ENCODE measurements at regions not wholly inside any gene's neighbourhood (a gene's known extent, or its start where the extent isn't known, plus 50 kb on each side); places are given as distances from the start of the nearest gene placed in this dataset.

DNA sequence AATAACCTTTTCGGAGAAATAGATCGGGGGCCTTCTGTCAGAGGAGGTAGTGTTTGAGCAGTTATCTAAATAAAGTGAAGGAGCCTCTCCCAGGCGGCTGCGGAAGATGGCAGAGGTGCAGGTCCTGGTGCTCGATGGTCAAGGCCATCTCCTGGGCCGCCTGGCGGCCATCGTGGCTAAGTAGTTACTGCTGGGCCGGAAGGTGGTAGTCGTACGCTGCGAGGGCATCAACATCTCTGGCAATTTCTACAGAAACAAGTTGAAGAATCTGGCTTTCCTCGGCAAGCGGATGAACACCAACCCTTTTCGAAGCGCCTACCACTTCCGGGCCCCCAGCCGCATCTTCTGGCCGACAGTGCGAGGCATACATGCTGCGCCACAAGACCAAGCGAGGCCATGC lies 186.1 kb downstream of the KTN1 start:
- no peak for TF ChIP-seq EZH2 (IDR thresholded peaks at IDR 0.05; ENCODE audit: insufficient read depth, low read length)
- TF ChIP-seq, protein P1, sequence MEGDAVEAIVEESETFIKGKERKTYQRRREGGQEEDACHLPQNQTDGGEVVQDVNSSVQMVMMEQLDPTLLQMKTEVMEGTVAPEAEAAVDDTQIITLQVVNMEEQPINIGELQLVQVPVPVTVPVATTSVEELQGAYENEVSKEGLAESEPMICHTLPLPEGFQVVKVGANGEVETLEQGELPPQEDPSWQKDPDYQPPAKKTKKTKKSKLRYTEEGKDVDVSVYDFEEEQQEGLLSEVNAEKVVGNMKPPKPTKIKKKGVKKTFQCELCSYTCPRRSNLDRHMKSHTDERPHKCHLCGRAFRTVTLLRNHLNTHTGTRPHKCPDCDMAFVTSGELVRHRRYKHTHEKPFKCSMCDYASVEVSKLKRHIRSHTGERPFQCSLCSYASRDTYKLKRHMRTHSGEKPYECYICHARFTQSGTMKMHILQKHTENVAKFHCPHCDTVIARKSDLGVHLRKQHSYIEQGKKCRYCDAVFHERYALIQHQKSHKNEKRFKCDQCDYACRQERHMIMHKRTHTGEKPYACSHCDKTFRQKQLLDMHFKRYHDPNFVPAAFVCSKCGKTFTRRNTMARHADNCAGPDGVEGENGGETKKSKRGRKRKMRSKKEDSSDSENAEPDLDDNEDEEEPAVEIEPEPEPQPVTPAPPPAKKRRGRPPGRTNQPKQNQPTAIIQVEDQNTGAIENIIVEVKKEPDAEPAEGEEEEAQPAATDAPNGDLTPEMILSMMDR (IDR thresholded peaks at IDR 0.05; ENCODE audit: insufficient read depth, low read depth, low read length): no peak
